Ascending aorta (tissue), 2 donors: ENCODE measurements at regions not wholly inside any gene's neighbourhood (a gene's known extent, or its start where the extent isn't known, plus 50 kb on each side); places are given as distances from the start of the nearest gene placed in this dataset.
"Not testable (repeated sequence)": the region's sequence is repeated elsewhere in the genome, so short reads cannot be mapped to it uniquely, and the experiment has no call there.

Experiments
- DNase-seq, 2 donors: peaks; one replicate each; pipeline ENCODE4 v3.0.0-alpha.2; 2019; ENCODE audit warnings: low spot score in 2 of 2
- H3K27ac ChIP-seq, 2 donors: fragments of 200-600 bp; sonication (generic); one replicate each; pipeline ENCODE4 v1.5.1; 2016 to 2017; ENCODE audit warnings: mild to moderate bottlenecking in 1 of 2
- H3K27me3 ChIP-seq: fragments of 200-600 bp; sonication (generic); one replicate; pipeline ENCODE4 v1.5.1; 2017
- H3K36me3 ChIP-seq, 2 donors: fragments of 200-600 bp; sonication (generic); one replicate each; pipeline ENCODE4 v1.5.1; 2016
- H3K4me1 ChIP-seq, 2 donors: fragments of 200-600 bp; sonication (generic); one replicate each; pipeline ENCODE4 v1.5.1; 2016 to 2017; ENCODE audit warnings: mild to moderate bottlenecking in 1 of 2
- H3K4me3 ChIP-seq, 2 donors: fragments of 200-600 bp; sonication (generic); one replicate each; pipeline ENCODE4 v1.5.1; 2016 to 2017; ENCODE audit warnings: mild to moderate bottlenecking in 1 of 2
- H3K9me3 ChIP-seq, 2 donors: fragments of 200-600 bp; sonication (generic); one replicate each; pipeline ENCODE4 v1.5.1; 2016
- intact Hi-C: fragments of 100-400 bp; cut with DNase I; formaldehyde crosslinking; loops from one replicate; pipeline ENCODE4 v1.15.1; 2023
- TF ChIP-seq, protein P1 (sequence below), 3 experiments: fragments of 200-600 bp in 2 of 3; fragments of 450-650 bp in 1 of 3; sonication (generic) in 2 of 3; IDR thresholded peaks; one replicate each; pipeline ENCODE4 v1.5.1; 2016 to 2019; ENCODE audit warnings: antibody characterized with exemption in 3 of 3, mild to moderate bottlenecking in 1 of 3, moderate library complexity in 1 of 3

DNA sequence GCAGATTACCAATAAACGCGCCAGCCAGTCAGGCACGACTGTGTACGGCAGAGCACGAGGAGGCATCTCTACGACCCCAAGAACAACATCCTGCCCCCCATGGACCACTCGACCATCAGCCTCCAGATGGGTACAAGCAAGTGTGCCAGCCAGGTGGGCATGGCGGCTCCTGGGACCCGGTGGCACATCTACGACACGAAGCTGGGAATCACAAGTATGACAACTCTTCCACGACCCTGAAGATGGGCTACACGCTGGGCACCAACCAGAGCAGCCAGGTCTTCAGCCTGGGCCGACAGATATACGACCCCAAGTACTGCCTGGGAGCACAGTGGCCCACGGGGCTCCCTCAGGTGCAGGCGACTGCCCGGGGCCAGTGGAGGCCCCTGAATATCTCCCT is 217.6 kb downstream of the POTED start:
- no peak for DNase-seq
- no peaks in the 10 kb centered on the region for H3K27me3 ChIP-seq
- TF ChIP-seq, protein P1, sequence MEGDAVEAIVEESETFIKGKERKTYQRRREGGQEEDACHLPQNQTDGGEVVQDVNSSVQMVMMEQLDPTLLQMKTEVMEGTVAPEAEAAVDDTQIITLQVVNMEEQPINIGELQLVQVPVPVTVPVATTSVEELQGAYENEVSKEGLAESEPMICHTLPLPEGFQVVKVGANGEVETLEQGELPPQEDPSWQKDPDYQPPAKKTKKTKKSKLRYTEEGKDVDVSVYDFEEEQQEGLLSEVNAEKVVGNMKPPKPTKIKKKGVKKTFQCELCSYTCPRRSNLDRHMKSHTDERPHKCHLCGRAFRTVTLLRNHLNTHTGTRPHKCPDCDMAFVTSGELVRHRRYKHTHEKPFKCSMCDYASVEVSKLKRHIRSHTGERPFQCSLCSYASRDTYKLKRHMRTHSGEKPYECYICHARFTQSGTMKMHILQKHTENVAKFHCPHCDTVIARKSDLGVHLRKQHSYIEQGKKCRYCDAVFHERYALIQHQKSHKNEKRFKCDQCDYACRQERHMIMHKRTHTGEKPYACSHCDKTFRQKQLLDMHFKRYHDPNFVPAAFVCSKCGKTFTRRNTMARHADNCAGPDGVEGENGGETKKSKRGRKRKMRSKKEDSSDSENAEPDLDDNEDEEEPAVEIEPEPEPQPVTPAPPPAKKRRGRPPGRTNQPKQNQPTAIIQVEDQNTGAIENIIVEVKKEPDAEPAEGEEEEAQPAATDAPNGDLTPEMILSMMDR (IDR thresholded peaks at IDR 0.05): no peak
- intact Hi-C loops: no loop called here
- H3K27ac ChIP-seq: no peak overlapping the region
- no peaks in the 10 kb centered on the region for H3K9me3 ChIP-seq
- no peaks in the 10 kb centered on the region for H3K4me1 ChIP-seq
- no peaks in the 10 kb centered on the region for H3K36me3 ChIP-seq
- H3K4me3 ChIP-seq: no peak overlapping the region

DNA sequence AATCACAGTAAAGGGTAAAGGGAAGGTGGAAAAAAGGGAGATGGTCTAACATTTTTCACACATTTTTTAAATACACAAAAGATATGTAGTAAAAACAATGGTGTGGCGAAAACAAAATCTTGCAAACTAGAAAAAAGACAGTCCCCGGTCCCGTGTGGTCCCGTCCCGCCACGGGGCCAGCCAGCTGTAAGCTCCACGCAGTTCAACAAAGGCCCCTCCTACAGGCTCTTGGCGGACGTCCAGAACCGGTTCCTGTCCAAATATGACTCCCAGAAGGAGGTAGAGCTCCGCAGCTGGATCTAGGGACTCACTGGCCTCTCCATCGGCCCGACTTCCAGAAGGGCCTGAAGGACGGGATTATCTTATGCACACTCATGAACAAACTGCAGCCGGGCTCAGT is 216.9 kb downstream of the POTED start:
- DNase-seq, intact Hi-C loops, H3K9me3 ChIP-seq, H3K27ac ChIP-seq, H3K27me3 ChIP-seq, H3K4me3 ChIP-seq, H3K4me1 ChIP-seq, H3K36me3 ChIP-seq: not testable (repeated sequence)

DNA sequence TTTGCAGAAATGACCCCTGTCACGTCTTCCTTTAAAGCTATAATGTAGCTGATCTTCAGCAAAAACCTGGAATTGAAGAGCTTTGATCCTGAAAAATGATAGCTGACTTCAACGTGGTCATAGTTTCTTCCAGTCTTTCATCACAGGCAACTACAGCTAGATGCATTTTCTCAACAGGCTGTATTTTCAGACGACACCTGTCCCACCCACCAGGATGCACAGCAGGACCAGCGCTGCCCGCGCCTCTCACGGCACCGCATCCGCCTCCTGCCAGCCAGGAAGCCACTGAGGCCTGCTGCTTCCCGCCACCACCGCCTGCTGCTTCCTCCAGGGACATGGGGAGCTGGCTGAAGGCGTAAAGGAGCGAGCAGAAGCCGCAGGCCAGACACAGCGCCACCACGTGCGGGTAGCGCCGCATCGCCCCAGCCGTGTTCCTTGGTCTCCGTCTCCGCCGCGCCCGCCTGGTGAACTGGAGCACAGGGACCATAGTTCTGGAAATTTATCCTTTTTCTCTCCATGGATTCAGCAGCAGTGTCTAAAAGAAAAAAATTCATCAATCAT is 215.7 kb downstream of the POTED start:
- H3K27ac ChIP-seq, H3K27me3 ChIP-seq, H3K9me3 ChIP-seq, intact Hi-C loops, H3K4me1 ChIP-seq, DNase-seq, H3K4me3 ChIP-seq, H3K36me3 ChIP-seq: not testable (repeated sequence)

DNA sequence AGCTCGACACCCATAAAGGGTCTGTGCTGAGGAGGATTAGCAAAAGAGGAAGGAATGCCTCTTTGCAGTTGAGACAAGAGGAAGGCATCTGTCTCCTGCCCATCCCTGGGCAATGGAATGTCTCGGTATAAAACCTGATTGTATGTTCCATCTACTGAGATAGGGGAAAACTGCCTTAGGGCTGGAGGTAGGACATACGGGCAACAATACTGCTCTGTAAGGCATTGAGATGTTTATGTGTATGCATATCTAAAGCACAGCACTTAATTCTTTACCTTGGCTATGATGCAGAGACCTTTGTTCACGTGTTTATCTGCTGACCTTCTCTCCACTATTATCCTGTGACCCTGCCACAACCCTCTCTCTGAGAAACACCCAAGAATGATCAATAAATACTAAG is 210.7 kb downstream of the POTED start:
- intact Hi-C loops, DNase-seq, H3K27ac ChIP-seq: not testable (repeated sequence)

DNA sequence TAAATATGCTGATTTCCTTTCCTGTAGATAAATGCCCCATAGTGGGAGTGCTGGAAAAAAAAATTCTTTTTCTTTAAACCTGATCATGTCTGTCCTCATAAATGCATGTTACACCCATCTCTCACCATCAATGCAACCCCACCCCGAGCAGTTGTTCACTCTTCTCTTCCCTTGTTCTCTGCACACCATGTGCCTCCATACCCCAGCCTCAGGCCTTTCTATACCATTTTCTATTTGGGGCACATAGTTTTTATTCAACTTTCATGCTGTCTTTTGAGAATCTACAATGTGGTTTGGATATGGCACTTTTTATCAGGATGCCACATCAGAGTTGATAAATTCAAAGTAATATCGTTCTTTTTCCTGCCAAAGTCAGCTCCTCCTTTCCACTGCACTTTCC is 202.6 kb downstream of the POTED start:
- H3K4me1 ChIP-seq, H3K9me3 ChIP-seq, H3K27me3 ChIP-seq, DNase-seq, H3K27ac ChIP-seq, intact Hi-C loops, H3K36me3 ChIP-seq, H3K4me3 ChIP-seq: not testable (repeated sequence)

More for the DNA sequence above, 210.7 kb downstream of the POTED start:
- not testable (repeated sequence) for H3K36me3 ChIP-seq, H3K4me3 ChIP-seq, H3K9me3 ChIP-seq, H3K4me1 ChIP-seq, H3K27me3 ChIP-seq

DNA sequence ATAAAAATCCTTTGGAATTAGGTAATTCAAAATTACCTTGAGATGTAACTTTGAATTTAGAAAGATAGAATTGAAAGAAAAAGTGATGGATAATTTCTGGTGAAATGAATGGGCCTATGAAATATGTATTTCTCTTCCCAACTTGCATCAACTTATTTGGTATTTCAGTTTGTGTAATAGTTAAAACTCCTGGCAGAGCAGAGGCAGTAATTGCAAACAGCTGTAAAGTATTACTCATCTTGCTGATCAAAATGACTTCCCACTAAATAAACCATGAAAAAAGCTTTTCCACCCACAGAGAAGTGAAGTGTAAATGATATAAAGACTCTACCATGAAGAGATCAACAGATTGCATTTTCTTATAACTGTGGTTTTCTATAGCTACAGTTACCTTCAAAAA is 201.0 kb downstream of the POTED start:
- H3K9me3 ChIP-seq, DNase-seq, H3K4me3 ChIP-seq, intact Hi-C loops, H3K4me1 ChIP-seq, H3K27me3 ChIP-seq, H3K36me3 ChIP-seq, H3K27ac ChIP-seq: not testable (repeated sequence)

DNA sequence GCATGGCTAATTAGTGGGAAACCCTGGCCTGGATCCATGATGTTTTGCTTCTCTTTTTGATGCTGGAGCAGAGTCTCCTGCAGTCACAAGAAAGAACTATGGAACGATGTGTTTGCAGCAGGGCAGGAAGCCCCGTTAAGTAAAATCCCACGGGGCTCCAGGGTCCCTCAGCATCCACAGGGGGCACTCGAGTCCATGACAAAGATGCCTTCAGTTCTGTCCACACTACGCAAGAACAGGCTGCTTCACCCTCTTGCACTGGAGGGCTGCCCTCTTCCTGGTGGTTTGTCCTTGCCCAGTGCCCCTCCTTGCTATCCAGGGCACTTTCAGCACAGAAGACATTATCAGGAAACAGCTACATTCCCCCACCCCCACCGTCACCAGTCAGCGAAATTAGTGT is 196.9 kb downstream of the POTED start:
- H3K4me1 ChIP-seq, DNase-seq, H3K27me3 ChIP-seq, H3K9me3 ChIP-seq, H3K27ac ChIP-seq, H3K4me3 ChIP-seq, intact Hi-C loops, H3K36me3 ChIP-seq: not testable (repeated sequence)

DNA sequence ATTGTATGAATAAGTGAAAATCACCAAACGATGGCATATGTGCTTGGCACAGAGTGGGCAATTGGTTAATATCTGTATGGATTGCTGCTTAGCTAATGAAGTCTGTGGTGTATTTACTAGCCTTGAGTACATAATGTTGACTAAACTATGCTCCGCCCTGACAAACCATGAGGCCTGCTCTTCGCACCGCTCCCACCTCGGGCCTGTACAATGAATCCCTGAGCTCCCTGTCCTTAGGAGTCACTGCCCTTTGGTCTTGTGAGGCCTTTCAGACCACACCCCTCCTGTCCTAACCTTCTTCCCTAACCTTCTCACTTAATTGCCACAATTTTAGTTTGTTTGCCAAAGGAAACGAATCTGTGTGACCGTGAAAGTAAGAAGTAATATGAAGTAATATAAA is 193.2 kb downstream of the POTED start:
- H3K9me3 ChIP-seq, H3K4me3 ChIP-seq, H3K27ac ChIP-seq, H3K4me1 ChIP-seq, H3K27me3 ChIP-seq, DNase-seq, intact Hi-C loops, H3K36me3 ChIP-seq: not testable (repeated sequence)
